ENCODE measurements at regions not wholly inside any gene's neighbourhood (a gene's known extent, or its start where the extent isn't known, plus 50 kb on each side); places are given as distances from the start of the nearest gene placed in this dataset.
"Not testable (repeated sequence)": the region's sequence is repeated elsewhere in the genome, so short reads cannot be mapped to it uniquely, and the experiment has no call there.

DNA sequence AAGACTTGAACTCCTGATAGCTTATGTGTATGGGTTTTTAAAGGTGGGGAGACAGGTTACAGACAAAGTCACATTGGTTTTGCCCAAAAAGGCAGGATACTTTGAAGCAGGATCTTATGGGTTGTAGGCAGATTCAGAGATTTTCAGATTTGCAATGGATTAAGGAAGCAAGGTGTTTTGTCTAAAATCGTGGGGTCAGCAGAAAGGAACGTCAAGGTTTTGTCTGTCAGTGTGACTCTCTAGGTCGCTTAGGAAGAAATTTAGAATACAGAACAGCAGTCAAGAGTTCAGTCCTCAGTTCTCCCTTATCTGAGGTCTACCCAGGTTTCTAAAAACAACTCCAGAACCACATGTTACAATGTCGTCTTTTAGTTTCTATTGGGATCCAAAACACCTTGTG is 361.0 kb downstream of the SQOR start:
- no peaks in the 10 kb centered on the region for H3K9me3 Mint-ChIP-seq (ENCODE audit: low read depth)
- H3K36me3 Mint-ChIP-seq: no peaks in the 10 kb centered on the region
- H3K27me3 Mint-ChIP-seq: no peaks in the 10 kb centered on the region
- H3K4me1 Mint-ChIP-seq (ENCODE audit: low read depth): no peaks in the 10 kb centered on the region
- H3K27ac Mint-ChIP-seq: no peak overlapping the region
- no peak overlapping the region for H3K4me3 Mint-ChIP-seq

DNA sequence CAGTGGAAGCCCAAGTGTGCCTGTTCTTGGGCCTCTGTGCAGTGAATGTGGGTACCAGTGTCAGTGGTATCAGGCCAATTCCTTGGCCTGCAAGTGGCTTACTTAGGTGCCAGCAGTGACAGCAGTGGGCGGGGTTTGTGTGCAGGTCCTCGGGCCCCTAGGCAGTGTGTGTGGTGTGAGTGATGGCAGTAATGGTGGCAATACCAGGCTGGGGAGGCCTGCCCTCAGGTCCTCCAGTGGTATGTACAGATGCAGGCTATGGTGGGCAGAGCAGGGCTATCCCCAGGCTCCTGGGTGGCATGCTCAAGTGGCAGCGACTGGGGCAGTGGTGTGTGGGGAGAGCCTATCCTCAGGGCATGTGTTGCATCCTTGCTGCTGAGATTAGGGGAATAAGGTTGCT is 379.7 kb downstream of the SQOR start:
- Mint-ChIP-seq H3K27ac (no peak overlapping the region), H3K4me3 (no peak overlapping the region), H3K9me3 (ENCODE audit: low read depth) (peaks cover 33% of the 10 kb centered on the region), H3K36me3 (no peaks in the 10 kb centered on the region), H3K4me1 (ENCODE audit: low read depth) (no peaks in the 10 kb centered on the region), H3K27me3 (peaks cover 1% of the 10 kb centered on the region)

DNA sequence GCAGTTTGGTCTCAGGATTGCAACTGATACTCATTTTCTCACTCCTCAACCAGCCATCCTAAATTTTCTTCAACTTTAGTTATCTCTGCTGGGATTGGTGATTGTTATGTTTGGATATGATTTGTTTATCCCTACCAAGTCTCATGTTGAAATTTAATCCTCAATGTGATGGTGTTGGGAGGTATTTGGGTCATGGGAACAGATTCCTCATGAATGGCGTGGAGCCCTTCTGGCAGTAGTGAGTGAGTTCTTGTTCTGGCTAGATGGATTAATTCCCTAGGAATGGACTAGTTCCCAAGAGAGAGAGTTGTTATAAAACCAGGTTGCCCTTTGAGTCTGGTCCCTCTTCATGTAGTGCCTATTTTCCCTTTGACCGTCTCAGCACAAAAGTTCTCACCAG is 399.9 kb downstream of the SQOR start:
- Mint-ChIP-seq H3K9me3 (ENCODE audit: low read depth) (no peaks in the 10 kb centered on the region), H3K36me3 (no peaks in the 10 kb centered on the region), H3K27ac (no peak overlapping the region), H3K4me3 (no peak overlapping the region), H3K4me1 (ENCODE audit: low read depth) (no peaks in the 10 kb centered on the region), H3K27me3 (no peaks in the 10 kb centered on the region)

DNA sequence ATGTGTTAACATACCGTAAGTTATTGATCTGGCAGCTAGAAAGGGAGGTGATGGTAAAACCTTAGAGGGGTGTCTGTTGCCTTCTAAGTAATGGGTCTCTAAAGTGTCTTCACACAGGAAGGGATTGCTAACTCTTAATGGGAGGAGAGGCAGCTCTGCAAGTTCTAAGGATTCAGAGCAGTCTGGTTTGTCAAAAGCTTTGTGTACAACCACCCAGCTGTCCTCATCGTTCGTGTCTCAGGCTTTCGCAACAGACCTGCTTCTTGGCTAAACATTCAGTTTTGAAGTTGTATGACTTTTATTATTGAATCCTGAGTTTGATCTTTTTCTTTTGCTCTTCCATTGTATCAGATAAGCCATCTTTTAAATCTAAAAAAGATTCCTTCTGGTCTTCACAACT is 404.9 kb downstream of the SQOR start:
- no peaks in the 10 kb centered on the region for H3K4me1 Mint-ChIP-seq (ENCODE audit: low read depth)
- H3K4me3 Mint-ChIP-seq: no peak overlapping the region
- H3K9me3 Mint-ChIP-seq (ENCODE audit: low read depth): no peaks in the 10 kb centered on the region
- no peaks in the 10 kb centered on the region for H3K36me3 Mint-ChIP-seq
- H3K27me3 Mint-ChIP-seq: peaks cover 2% of the 10 kb centered on the region
- H3K27ac Mint-ChIP-seq: no peak overlapping the region

DNA sequence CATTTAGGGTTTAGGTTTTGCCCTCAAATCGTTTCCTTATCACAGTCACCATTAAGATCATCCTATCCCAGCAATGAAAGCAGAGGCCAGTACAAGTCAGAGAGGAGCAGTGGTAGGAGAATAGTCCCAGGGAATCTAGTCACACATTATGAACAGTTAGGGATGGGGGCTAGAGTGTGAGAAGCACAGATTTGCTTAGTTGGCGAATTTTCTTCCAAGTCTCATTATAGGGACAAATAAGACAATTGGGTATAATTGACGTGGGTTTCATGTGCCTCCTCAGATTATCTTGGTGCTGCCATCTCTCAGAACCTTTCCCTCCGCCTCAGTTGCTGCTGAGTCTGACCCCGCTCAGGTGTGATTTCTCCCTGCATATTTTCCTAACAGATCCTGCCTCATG is 407.1 kb downstream of the SQOR start:
- no peaks in the 10 kb centered on the region for H3K4me1 Mint-ChIP-seq (ENCODE audit: low read depth)
- no peaks in the 10 kb centered on the region for H3K9me3 Mint-ChIP-seq (ENCODE audit: low read depth)
- peaks cover 4% of the 10 kb centered on the region for H3K27me3 Mint-ChIP-seq
- no peaks in the 10 kb centered on the region for H3K36me3 Mint-ChIP-seq
- no peak overlapping the region for H3K4me3 Mint-ChIP-seq
- no peak overlapping the region for H3K27ac Mint-ChIP-seq

DNA sequence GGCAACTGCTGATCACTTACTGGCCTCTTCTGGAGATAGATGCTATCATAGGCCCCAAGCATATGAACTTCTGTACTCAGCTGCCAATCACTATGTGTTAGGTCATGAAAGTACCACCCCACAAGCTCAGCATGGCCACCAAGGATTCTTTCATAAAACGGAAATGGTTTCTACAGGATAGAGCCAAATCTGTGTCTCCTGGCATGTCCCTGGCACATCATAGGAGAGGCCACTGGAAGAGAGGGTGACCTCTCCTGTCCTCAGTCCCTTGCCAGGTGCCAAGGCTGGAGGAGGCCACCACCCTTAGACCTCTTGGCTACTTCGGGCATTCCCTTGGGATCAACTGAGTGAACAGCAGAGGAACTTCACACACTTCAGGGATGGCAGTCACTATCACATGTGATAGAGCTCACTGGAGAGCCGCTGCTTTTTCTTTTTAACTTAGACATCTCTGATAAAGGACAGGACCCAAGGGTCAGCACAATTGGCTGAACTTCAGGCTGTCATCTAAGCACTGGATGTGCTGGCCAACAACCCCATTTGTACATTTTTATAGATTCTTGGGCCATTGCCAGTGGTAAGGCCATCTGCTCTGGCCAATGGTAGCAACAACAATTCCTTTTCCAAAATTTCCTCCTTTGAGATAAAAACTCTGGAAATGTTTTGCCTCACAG is 425.2 kb downstream of the SQOR start:
- Mint-ChIP-seq H3K9me3 (ENCODE audit: low read depth) (no peaks in the 10 kb centered on the region), H3K4me1 (ENCODE audit: low read depth) (no peaks in the 10 kb centered on the region), H3K27ac (no peak overlapping the region), H3K27me3 (no peaks in the 10 kb centered on the region), H3K4me3 (no peak overlapping the region), H3K36me3 (no peaks in the 10 kb centered on the region)

GRCh38 chr15:46061002-46061401 is 426.2 kb downstream of the SQOR start:
- Mint-ChIP-seq H3K27me3 (no peaks in the 10 kb centered on the region), H3K27ac (no peak overlapping the region), H3K4me1 (ENCODE audit: low read depth) (no peaks in the 10 kb centered on the region), H3K4me3 (no peak overlapping the region), H3K36me3 (no peaks in the 10 kb centered on the region), H3K9me3 (ENCODE audit: low read depth) (no peaks in the 10 kb centered on the region)

DNA sequence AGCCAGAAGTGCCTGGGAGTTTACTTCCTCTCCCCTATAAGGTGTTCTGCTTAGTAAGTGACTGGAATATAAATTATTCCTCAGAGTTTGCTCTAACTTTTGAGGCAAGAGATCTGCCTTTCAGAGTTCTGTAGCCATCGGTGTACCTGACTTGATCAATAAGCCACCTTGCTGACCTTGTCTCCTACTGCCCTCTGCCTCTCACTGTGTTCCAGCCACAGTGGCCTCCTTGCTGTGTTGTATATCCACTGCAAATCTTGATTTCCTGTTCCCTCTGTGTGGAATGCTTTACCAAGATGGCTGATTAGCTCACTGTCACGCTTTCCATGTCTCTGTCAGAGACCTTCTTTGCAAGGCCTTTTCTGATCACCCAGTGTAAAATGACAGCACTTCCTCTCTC is 442.4 kb downstream of the SQOR start:
- no peaks in the 10 kb centered on the region for H3K36me3 Mint-ChIP-seq
- peaks cover 2% of the 10 kb centered on the region for H3K27me3 Mint-ChIP-seq
- no peak overlapping the region for H3K4me3 Mint-ChIP-seq
- H3K27ac Mint-ChIP-seq: no peak overlapping the region
- H3K4me1 Mint-ChIP-seq (ENCODE audit: low read depth): no peaks in the 10 kb centered on the region
- no peaks in the 10 kb centered on the region for H3K9me3 Mint-ChIP-seq (ENCODE audit: low read depth)

DNA sequence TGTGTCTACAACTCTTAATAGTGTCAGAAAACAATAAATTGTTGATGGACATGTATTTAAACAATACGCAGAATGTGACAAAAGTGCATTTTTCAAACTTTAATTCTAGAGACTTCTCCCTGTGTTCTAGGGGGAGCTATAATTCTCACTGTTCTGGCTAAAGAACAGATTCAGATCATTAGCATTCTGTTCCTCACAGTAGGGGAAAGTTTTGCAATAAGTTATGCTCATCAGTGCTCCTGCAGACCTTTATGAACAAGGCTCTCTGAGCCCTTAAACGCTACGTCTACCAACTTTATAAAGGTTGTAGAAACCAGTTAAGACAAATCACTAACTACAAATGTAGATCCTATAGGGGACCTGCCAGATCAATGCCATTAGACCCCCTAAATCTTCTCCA is 444.2 kb downstream of the SQOR start:
- no peaks in the 10 kb centered on the region for H3K9me3 Mint-ChIP-seq (ENCODE audit: low read depth)
- peaks cover 1% of the 10 kb centered on the region for H3K27me3 Mint-ChIP-seq
- H3K27ac Mint-ChIP-seq: no peak overlapping the region
- H3K36me3 Mint-ChIP-seq: no peaks in the 10 kb centered on the region
- H3K4me1 Mint-ChIP-seq (ENCODE audit: low read depth): no peaks in the 10 kb centered on the region
- no peak overlapping the region for H3K4me3 Mint-ChIP-seq

DNA sequence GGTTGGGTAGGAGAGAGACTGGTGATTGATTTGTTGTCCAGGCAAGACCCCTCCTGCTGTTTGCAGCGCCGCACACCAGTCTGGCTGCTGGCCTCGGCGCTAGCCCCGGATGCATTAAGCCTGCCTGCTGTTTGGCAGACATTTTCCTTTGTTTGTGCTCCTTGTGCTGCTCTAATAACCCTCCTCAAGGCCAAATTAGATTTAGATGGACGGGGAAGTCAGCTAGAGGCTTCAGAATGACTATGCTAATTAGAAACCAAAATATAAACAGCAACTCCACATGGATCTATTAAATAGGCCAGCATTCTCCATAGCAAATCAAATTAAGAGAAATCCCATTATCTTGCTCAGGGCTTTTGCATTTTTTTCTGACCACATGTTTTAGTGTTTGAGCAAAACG is 445.2 kb downstream of the SQOR start:
- Mint-ChIP-seq H3K36me3 (no peaks in the 10 kb centered on the region), H3K27ac (no peak overlapping the region), H3K27me3 (no peaks in the 10 kb centered on the region), H3K4me3 (no peak overlapping the region), H3K4me1 (ENCODE audit: low read depth) (no peaks in the 10 kb centered on the region), H3K9me3 (ENCODE audit: low read depth) (no peaks in the 10 kb centered on the region)

DNA sequence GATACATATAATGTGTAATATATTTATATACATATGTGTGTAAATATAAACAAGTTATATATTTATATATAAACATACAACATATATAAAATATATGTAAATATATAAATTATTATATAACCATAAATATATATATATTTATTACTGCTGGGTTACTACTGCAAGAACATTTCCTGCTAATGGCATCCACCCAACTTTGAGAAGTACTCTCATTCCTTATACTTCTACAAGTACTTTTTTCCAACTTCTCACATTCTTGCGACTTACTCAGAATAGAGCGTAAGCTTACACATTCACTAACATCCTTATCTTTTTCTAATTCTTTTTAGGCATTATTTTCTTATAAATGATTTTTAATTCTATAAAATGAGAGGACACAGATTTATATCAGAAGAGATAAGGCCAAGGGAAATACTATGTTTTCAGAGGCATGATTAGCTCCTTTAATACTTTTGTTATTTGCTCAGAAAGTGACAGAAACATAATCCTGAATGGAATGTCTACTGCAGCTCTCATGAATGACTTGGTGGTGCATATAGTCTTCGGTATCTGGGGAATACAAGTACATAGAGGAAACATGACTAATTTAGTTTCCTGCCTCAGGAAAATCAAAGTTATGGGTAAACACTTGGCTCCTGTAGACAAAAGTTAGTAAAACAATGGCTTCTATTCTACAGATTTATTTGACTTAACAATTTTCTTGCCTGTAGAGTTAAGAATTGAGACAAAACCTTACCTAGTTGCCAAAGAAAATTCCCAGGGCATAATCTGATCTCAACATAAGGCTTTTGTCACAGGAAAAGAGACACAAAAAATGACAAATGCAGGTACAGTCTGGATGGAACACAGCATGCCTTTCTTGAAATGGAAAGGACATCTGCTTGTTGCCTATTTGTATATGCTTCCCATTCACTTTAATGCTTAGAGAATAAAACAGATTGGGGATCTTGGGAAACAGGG is 453.9 kb downstream of the SQOR start:
- Mint-ChIP-seq H3K27me3 (peaks cover 3% of the 10 kb centered on the region), H3K36me3 (no peaks in the 10 kb centered on the region), H3K4me1 (ENCODE audit: low read depth) (no peaks in the 10 kb centered on the region), H3K27ac (no peak overlapping the region), H3K4me3 (no peak overlapping the region), H3K9me3 (ENCODE audit: low read depth) (no peaks in the 10 kb centered on the region)

DNA sequence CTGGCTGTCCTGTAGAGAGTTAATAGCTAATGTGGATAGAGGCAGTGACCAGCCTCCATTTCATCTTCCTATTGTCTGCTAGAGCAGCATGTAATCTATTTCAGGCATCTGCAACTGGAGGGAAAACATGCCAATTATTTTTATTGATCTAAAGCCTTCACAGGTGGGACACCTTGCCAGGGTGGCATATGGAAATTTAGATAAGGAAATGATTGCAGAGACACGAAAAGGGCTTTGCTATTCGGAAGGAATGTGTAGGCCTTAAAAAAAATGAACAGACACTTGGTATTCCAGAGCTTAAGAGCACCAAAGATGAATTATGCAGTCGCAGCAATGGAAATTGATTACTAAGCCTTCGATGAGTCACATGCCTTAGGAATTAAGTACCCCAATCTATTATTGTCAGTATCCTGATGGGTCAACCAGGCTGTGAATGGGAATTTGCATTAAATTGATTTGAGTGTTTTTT is 454.7 kb downstream of the SQOR start:
- Mint-ChIP-seq H3K4me1 (ENCODE audit: low read depth) (no peaks in the 10 kb centered on the region), H3K27me3 (peaks cover 3% of the 10 kb centered on the region), H3K4me3 (no peak overlapping the region), H3K27ac (no peak overlapping the region), H3K9me3 (ENCODE audit: low read depth) (no peaks in the 10 kb centered on the region), H3K36me3 (no peaks in the 10 kb centered on the region)

GRCh38 chr15:46091860-46092450 is 457.1 kb downstream of the SQOR start:
- peaks cover 3% of the 10 kb centered on the region for H3K27me3 Mint-ChIP-seq
- no peaks in the 10 kb centered on the region for H3K9me3 Mint-ChIP-seq (ENCODE audit: low read depth)

GRCh38 chr15:46098006-46098405 is 463.2 kb downstream of the SQOR start:
- not testable (repeated sequence) for H3K4me1 Mint-ChIP-seq (ENCODE audit: low read depth); H3K27ac Mint-ChIP-seq; H3K36me3 Mint-ChIP-seq; H3K27me3 Mint-ChIP-seq; H3K4me3 Mint-ChIP-seq; H3K9me3 Mint-ChIP-seq (ENCODE audit: low read depth)

More at GRCh38 chr15:46091860-46092450, 457.1 kb downstream of the SQOR start:
- H3K4me3 Mint-ChIP-seq: no peak overlapping the region
- H3K4me1 Mint-ChIP-seq (ENCODE audit: low read depth): no peaks in the 10 kb centered on the region
- no peaks in the 10 kb centered on the region for H3K36me3 Mint-ChIP-seq
- no peak overlapping the region for H3K27ac Mint-ChIP-seq

GRCh38 chr15:46110755-46111154 is 475.9 kb downstream of the SQOR start:
- Mint-ChIP-seq H3K27me3 (no peaks in the 10 kb centered on the region), H3K4me3 (no peak overlapping the region), H3K9me3 (ENCODE audit: low read depth) (no peaks in the 10 kb centered on the region), H3K36me3 (no peaks in the 10 kb centered on the region), H3K4me1 (ENCODE audit: low read depth) (no peaks in the 10 kb centered on the region), H3K27ac (no peak overlapping the region)

Measured in activated naive CD8-positive, alpha-beta T cell (primary cell).